Chondrocyte (in vitro differentiated cells): ENCODE measurements at regions not wholly inside any gene's neighbourhood (a gene's known extent, or its start where the extent isn't known, plus 50 kb on each side); places are given as distances from the start of the nearest gene placed in this dataset.

Experiments
- DNase-seq: peaks from one replicate; pipeline ENCODE4 v3.0.0; 2021; ENCODE audit warnings: mixed read lengths, low spot score
- H3K27ac Mint-ChIP-seq: one replicate; pipeline ENCODE4 v1.8.0; 2021; ENCODE audit warnings: mild to moderate bottlenecking, moderate library complexity, mixed read lengths; ENCODE audit not compliant: unreplicated experiment
- H3K27me3 Mint-ChIP-seq: 2 replicates; pipeline ENCODE4 v1.8.0; 2021; ENCODE audit warnings: low read depth, mixed read lengths
- H3K36me3 Mint-ChIP-seq: 2 replicates; pipeline ENCODE4 v1.8.0; 2021; ENCODE audit warnings: low read depth, mixed read lengths
- H3K4me1 Mint-ChIP-seq: 2 replicates; pipeline ENCODE4 v1.8.0; 2021; ENCODE audit warnings: low read depth, mild to moderate bottlenecking, mixed read lengths
- H3K4me3 Mint-ChIP-seq: one replicate; pipeline ENCODE4 v1.8.0; 2021; ENCODE audit warnings: mild to moderate bottlenecking, moderate library complexity, mixed read lengths; ENCODE audit not compliant: unreplicated experiment
- H3K9me3 Mint-ChIP-seq: 2 replicates; pipeline ENCODE4 v1.8.0; 2021; ENCODE audit warnings: low read depth, mixed read lengths
- CTCF ChIP-seq: fragments of 200-600 bp; sonication (generic); IDR thresholded peaks from 2 replicates; pipeline ENCODE4 v1.5.0; 2021; ENCODE audit warnings: antibody characterized with exemption, mild to moderate bottlenecking, moderate library complexity

- Mint-ChIP-seq H3K36me3 (no peaks in the 10 kb centered on the region), H3K4me3 (no peak overlapping the region), H3K27me3 (no peaks in the 10 kb centered on the region), H3K4me1 (no peaks in the 10 kb centered on the region), H3K27ac (no peak overlapping the region), H3K9me3 (peaks cover 5% of the 10 kb centered on the region)
- TF ChIP-seq CTCF = no peak
- DNase-seq = no peak
Measured at GRCh38 chr5:104928906-104929520, 1366.4 kb upstream of the NUDT12 start.

- Mint-ChIP-seq H3K27ac (no peak overlapping the region), H3K4me1 (peaks cover 11% of the 10 kb centered on the region), H3K36me3 (no peaks in the 10 kb centered on the region), H3K9me3 (no peaks in the 10 kb centered on the region), H3K4me3 (no peak overlapping the region), H3K27me3 (no peaks in the 10 kb centered on the region)
- TF ChIP-seq CTCF = no peak
- no peak for DNase-seq
Measured at GRCh38 chr5:104915226-104915625, 1352.6 kb upstream of the NUDT12 start.

- Mint-ChIP-seq H3K4me1 (peaks cover 17% of the 10 kb centered on the region), H3K27ac (no peak overlapping the region), H3K36me3 (no peaks in the 10 kb centered on the region), H3K9me3 (no peaks in the 10 kb centered on the region), H3K4me3 (no peak overlapping the region), H3K27me3 (no peaks in the 10 kb centered on the region)
- no peak for DNase-seq
- no peak for TF ChIP-seq CTCF
Measured at GRCh38 chr5:104914536-104915070, 1352.0 kb upstream of the NUDT12 start.

- no peak for DNase-seq
- Mint-ChIP-seq H3K4me3 (no peak overlapping the region), H3K9me3 (no peaks in the 10 kb centered on the region), H3K27ac (no peak overlapping the region), H3K36me3 (no peaks in the 10 kb centered on the region), H3K27me3 (no peaks in the 10 kb centered on the region), H3K4me1 (peaks cover 19% of the 10 kb centered on the region)
- TF ChIP-seq CTCF = no peak
Measured at GRCh38 chr5:104913841-104914281, 1351.3 kb upstream of the NUDT12 start.

GRCh38 chr5:104909803-104910202 is 1347.2 kb upstream of the NUDT12 start:
- no peak overlapping the region for H3K27ac Mint-ChIP-seq
- H3K36me3 Mint-ChIP-seq = no peaks in the 10 kb centered on the region
- H3K4me1 Mint-ChIP-seq = peaks cover 19% of the 10 kb centered on the region

More at GRCh38 chr5:104909803-104910202, 1347.2 kb upstream of the NUDT12 start:
- H3K9me3 Mint-ChIP-seq = no peaks in the 10 kb centered on the region
- no peaks in the 10 kb centered on the region for H3K27me3 Mint-ChIP-seq
- no peak for DNase-seq
- H3K4me3 Mint-ChIP-seq = no peak overlapping the region
- TF ChIP-seq CTCF = no peak
